A549 (cell line): ENCODE measurements at regions not wholly inside any gene's neighbourhood (a gene's known extent, or its start where the extent isn't known, plus 50 kb on each side); places are given as distances from the start of the nearest gene placed in this dataset.

Experiments
- ATAC-seq, 2 experiments: fragments of 200-7000 bp in 1 of 2; fragments of >200 bp in 1 of 2; cut with Nextera tagmentation in 1 of 2; cut with Tn5 transposase in 1 of 2; 3 replicates each; pipeline versions ENCODE4 v1.8.0 to v1.9.1; 2018 to 2020; ENCODE audit warnings: mild to moderate bottlenecking in 1 of 2, moderate library complexity in 1 of 2
- CTCF ChIA-PET: fragments of 300-600 bp; sonication (Branson Sonifier 250); formaldehyde crosslinking; extraction: SDS; loops from one replicate; lab custom pipeline; 2021; ENCODE audit warnings: antibody characterized with exemption, inconsistent platforms; lab: Yijun Ruan, JAX
- POLR2A ChIA-PET: fragments of 350-600 bp; formaldehyde crosslinking; extraction: SDS; loops from one replicate; lab custom pipeline; 2021; ENCODE audit warnings: antibody characterized with exemption, inconsistent platforms; lab: Yijun Ruan, JAX
- DNase-seq, 2 experiments: peaks; one replicate each; pipeline versions ENCODE4 v3.0.0 to v3.0.0-alpha.2; 2011 to 2016; ENCODE audit warnings: low read depth in 1 of 2, low spot score in 1 of 2
- FAIRE-seq: peaks from 2 replicates; lab custom pipeline; 2011; peaks lifted over from hg19 to GRCh38; lab: Jason Lieb, UNC
- H3K27ac ChIP-seq, 2 experiments: fragments of >200 bp; sonication (Bioruptor Twin); formaldehyde crosslinking; 3 replicates each; pipeline ENCODE4 v1.5.1; 2016 to 2017
- H3K4me1 ChIP-seq: fragments of >200 bp; sonication (Bioruptor Twin); formaldehyde crosslinking; 3 replicates; pipeline ENCODE4 v1.6.1; 2016
- H3K4me2 ChIP-seq: fragments of >200 bp; sonication (Bioruptor Twin); formaldehyde crosslinking; 3 replicates; pipeline ENCODE4 v1.6.1; 2016
- H3K4me3 ChIP-seq: fragments of >200 bp; sonication (Bioruptor Twin); formaldehyde crosslinking; 3 replicates; pipeline ENCODE4 v1.5.1; 2016
- H3K9me3 ChIP-seq: fragments of >200 bp; sonication (Bioruptor Twin); formaldehyde crosslinking; 3 replicates; pipeline ENCODE4 v1.6.1; 2016
- CBX8 ChIP-seq: fragments of 200-600 bp; sonication (generic); IDR thresholded peaks from 2 replicates; pipeline ENCODE4 v1.6.1; 2016
- CEBPB ChIP-seq, 2 experiments: fragments of >200 bp in 1 of 2; sonication (Bioruptor Twin) in 1 of 2; formaldehyde crosslinking in 1 of 2; IDR thresholded peaks; 2 replicates each; pipeline ENCODE4 v1.6.1; 2012 to 2016
- EHMT2 ChIP-seq: fragments of 200-600 bp; sonication (generic); IDR thresholded peaks from 2 replicates; pipeline ENCODE4 v1.6.1; 2016; ENCODE audit warnings: antibody characterized with exemption, low read depth, mild to moderate bottlenecking, moderate library complexity
- EP300 ChIP-seq, 2 experiments: fragments of >200 bp; sonication (Bioruptor Twin); formaldehyde crosslinking; IDR thresholded peaks; 2 replicates in 1 of 2; 3 replicates in 1 of 2; pipeline ENCODE4 v1.6.1; 2016 to 2017
- FOSL2 ChIP-seq, 2 experiments: fragments of 450-650 bp in 1 of 2; fragments of >200 bp in 1 of 2; sonication (Bioruptor Twin) in 1 of 2; formaldehyde crosslinking; IDR thresholded peaks; 2 replicates each; pipeline versions ENCODE4 v1.5.0 to v1.6.1; 2016 to 2020; ENCODE audit warnings: mild to moderate bottlenecking in 1 of 2, moderate library complexity in 1 of 2
- FOXS1 ChIP-seq: fragments of 250-450 bp; sonication (Bioruptor Pico); IDR thresholded peaks from 2 replicates; pipeline ENCODE4 v1.5.0; 2020; ENCODE audit warnings: mild to moderate bottlenecking, moderate library complexity
- GATA3 ChIP-seq: IDR thresholded peaks from 2 replicates; pipeline ENCODE4 v1.6.1; 2012; ENCODE audit warnings: borderline replicate concordance
- HDAC2 ChIP-seq: fragments of 200-600 bp; sonication (generic); IDR thresholded peaks from 2 replicates; pipeline ENCODE4 v1.6.1; 2016
- HEYL ChIP-seq: fragments of 250-450 bp; sonication (Bioruptor Pico); IDR thresholded peaks from 2 replicates; pipeline ENCODE4 v1.8.0; 2021; ENCODE audit warnings: mild to moderate bottlenecking, moderate library complexity
- HOXB13 ChIP-seq: fragments of 250-450 bp; sonication (Bioruptor Pico); IDR thresholded peaks from 2 replicates; pipeline ENCODE4 v1.5.0; 2020; ENCODE audit warnings: low read depth, mild to moderate bottlenecking, moderate library complexity
- HOXB5 ChIP-seq: fragments of 250-450 bp; sonication (Bioruptor Pico); IDR thresholded peaks from 2 replicates; pipeline ENCODE4 v1.5.0; 2020; ENCODE audit warnings: mild to moderate bottlenecking, moderate library complexity
- JUN ChIP-seq, 2 experiments: fragments of >200 bp; sonication (Bioruptor Twin); formaldehyde crosslinking; IDR thresholded peaks; 2 replicates in 1 of 2; 3 replicates in 1 of 2; pipeline ENCODE4 v1.6.1; 2016 to 2017
- JUNB ChIP-seq: fragments of >200 bp; sonication (Bioruptor Twin); formaldehyde crosslinking; IDR thresholded peaks from 2 replicates; pipeline ENCODE4 v1.6.1; 2016
- KDM1A ChIP-seq: fragments of 200-600 bp; sonication (generic); IDR thresholded peaks from 2 replicates; pipeline ENCODE4 v1.6.1; 2016; ENCODE audit warnings: low read depth, mild to moderate bottlenecking
- MAFK ChIP-seq: fragments of 450-650 bp; IDR thresholded peaks from 2 replicates; pipeline ENCODE4 v1.6.1; 2014; ENCODE audit not compliant: partially characterized antibody
- MAZ ChIP-seq: fragments of 150-350 bp; IDR thresholded peaks from 2 replicates; pipeline ENCODE4 v1.6.1; 2014; ENCODE audit warnings: antibody characterized with exemption, low read depth, low read length, borderline replicate concordance
- NPAS2 ChIP-seq: fragments of 250-450 bp; sonication (Bioruptor Pico); IDR thresholded peaks from 2 replicates; pipeline ENCODE4 v1.8.0; 2022; ENCODE audit warnings: mild to moderate bottlenecking, moderate library complexity, borderline replicate concordance
- NR3C1 ChIP-seq: fragments of >200 bp; sonication (Bioruptor Twin); formaldehyde crosslinking; IDR thresholded peaks from 3 replicates; pipeline ENCODE4 v1.6.1; 2017
- PHF8 ChIP-seq: fragments of 200-600 bp; sonication (generic); IDR thresholded peaks from 2 replicates; pipeline ENCODE4 v1.6.1; 2016; ENCODE audit warnings: low read depth, mild to moderate bottlenecking, antibody characterized with exemption, moderate library complexity, borderline replicate concordance
- POLR2A ChIP-seq: IDR thresholded peaks from 2 replicates; pipeline ENCODE4 v1.6.1; 2012; ENCODE audit warnings: mild to moderate bottlenecking, low read length
- POLR2AphosphoS2 ChIP-seq: conservative IDR thresholded peaks from 2 replicates; pipeline ENCODE4 v1.6.1; 2012; ENCODE audit warnings: low read length, improper control_type of control experiment, inconsistent platforms
- RAD21 ChIP-seq, 2 experiments: fragments of >200 bp in 1 of 2; sonication (Bioruptor Twin) in 1 of 2; formaldehyde crosslinking in 1 of 2; IDR thresholded peaks in 1 of 2; conservative IDR thresholded peaks in 1 of 2; 2 replicates in 1 of 2; 3 replicates in 1 of 2; pipeline ENCODE4 v1.6.1; 2012 to 2018; ENCODE audit warnings: inconsistent platforms in 1 of 2
- RFX5 ChIP-seq: fragments of 450-650 bp; IDR thresholded peaks from 2 replicates; pipeline ENCODE4 v1.7.1; 2014; ENCODE audit warnings: antibody characterized with exemption, mild to moderate bottlenecking, moderate library complexity
- TFCP2L1 ChIP-seq: fragments of 250-450 bp; sonication (Bioruptor Pico); IDR thresholded peaks from 2 replicates; pipeline ENCODE4 v1.5.0; 2021; ENCODE audit warnings: mild to moderate bottlenecking
- ZNF302 ChIP-seq: fragments of 250-450 bp; sonication (Bioruptor Pico); IDR thresholded peaks from 2 replicates; pipeline ENCODE4 v1.9.0; 2021; ENCODE audit warnings: inconsistent platforms, mild to moderate bottlenecking, moderate library complexity
- ZSCAN20 ChIP-seq: fragments of 250-450 bp; sonication (Bioruptor Pico); IDR thresholded peaks from 2 replicates; pipeline ENCODE4 v1.8.0; 2022; ENCODE audit warnings: mild to moderate bottlenecking, moderate library complexity
- WGBS: methylation state at CpG from one replicate; pipeline ENCODE4 v1.1.6; 2017; ENCODE audit errors: missing lambda C conversion rate; 5-methylcytosine and 5-hydroxymethylcytosine counted together
- TF ChIP-seq, protein P1 (sequence below): fragments of 450-650 bp; IDR thresholded peaks from 2 replicates; pipeline ENCODE4 v1.6.1; 2014; ENCODE audit warnings: antibody characterized with exemption
- TF ChIP-seq, protein P2 (sequence below): fragments of 250-450 bp; sonication (Bioruptor Pico); IDR thresholded peaks from 2 replicates; pipeline ENCODE4 v1.5.0; 2020; ENCODE audit warnings: low read depth, mild to moderate bottlenecking, moderate library complexity
- TF ChIP-seq, protein P3 (sequence below): fragments of >200 bp; sonication (Bioruptor Twin); formaldehyde crosslinking; IDR thresholded peaks from 3 replicates; pipeline ENCODE4 v1.5.1; 2016
- TF ChIP-seq, protein P4 (sequence below): IDR thresholded peaks from 2 replicates; pipeline ENCODE4 v1.6.1; 2012; ENCODE audit warnings: low read depth, borderline replicate concordance
- TF ChIP-seq, protein P5 (sequence below): fragments of 150-350 bp; IDR thresholded peaks from 2 replicates; pipeline ENCODE4 v1.6.1; 2014; ENCODE audit warnings: low read depth, mild to moderate bottlenecking, low read length
- TF ChIP-seq, protein P6 (sequence below): fragments of >200 bp; sonication (Bioruptor Twin); formaldehyde crosslinking; IDR thresholded peaks from 2 replicates; pipeline ENCODE4 v1.6.1; 2016
- TF ChIP-seq, protein P7 (sequence below): fragments of 250-450 bp; sonication (Bioruptor Pico); IDR thresholded peaks from 2 replicates; pipeline ENCODE4 v1.5.0; 2021; ENCODE audit warnings: mild to moderate bottlenecking, moderate library complexity, borderline replicate concordance
- TF ChIP-seq, protein P8 (sequence below): IDR thresholded peaks from 2 replicates; pipeline ENCODE4 v1.6.1; 2012

DNA sequence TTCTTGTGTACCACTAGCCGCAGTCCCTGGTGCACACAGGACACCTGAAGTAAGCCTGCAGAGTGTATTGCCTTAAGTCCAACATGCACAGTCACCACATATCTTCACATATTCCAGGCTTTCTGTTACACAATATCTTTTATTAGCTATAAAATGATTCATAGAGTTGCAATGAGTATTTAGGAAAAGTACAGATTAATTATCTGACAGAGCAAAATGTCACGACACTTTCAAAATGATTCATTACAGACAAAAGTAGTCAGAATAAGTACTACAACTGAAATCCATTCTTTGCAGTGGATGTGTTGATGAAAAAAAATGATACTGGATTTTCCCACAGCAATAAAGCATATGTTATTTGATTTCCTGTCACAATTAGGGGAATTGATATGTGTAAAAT, 199.5 kb upstream of the ASCC3 start:
- no peak for TF ChIP-seq TFCP2L1 (CRISPR knock-in tag)
- no peak for TF ChIP-seq POLR2A
- TF ChIP-seq HEYL (CRISPR knock-in tag) = no peak
- 0 out of 2 replicates have a peak, but pooled peaks have one; percentile 46 for TF ChIP-seq FOSL2 (IDR thresholded peaks at IDR 0.05)
- peak; percentile 89 for TF ChIP-seq FOSL2 (CRISPR knock-in tag; IDR thresholded peaks at IDR 0.05)
- TF ChIP-seq EHMT2 = no peak
- TF ChIP-seq ZSCAN20 = no peak
- peak; percentile 73 for TF ChIP-seq JUNB
- TF ChIP-seq, protein P1, sequence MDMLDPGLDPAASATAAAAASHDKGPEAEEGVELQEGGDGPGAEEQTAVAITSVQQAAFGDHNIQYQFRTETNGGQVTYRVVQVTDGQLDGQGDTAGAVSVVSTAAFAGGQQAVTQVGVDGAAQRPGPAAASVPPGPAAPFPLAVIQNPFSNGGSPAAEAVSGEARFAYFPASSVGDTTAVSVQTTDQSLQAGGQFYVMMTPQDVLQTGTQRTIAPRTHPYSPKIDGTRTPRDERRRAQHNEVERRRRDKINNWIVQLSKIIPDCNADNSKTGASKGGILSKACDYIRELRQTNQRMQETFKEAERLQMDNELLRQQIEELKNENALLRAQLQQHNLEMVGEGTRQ = no peak
- TF ChIP-seq, protein P2, sequence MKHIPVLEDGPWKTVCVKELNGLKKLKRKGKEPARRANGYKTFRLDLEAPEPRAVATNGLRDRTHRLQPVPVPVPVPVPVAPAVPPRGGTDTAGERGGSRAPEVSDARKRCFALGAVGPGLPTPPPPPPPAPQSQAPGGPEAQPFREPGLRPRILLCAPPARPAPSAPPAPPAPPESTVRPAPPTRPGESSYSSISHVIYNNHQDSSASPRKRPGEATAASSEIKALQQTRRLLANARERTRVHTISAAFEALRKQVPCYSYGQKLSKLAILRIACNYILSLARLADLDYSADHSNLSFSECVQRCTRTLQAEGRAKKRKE (CRISPR knock-in tag) = no peak
- TF ChIP-seq POLR2AphosphoS2 = no peak
- TF ChIP-seq PHF8 = no peak
- TF ChIP-seq, protein P3, sequence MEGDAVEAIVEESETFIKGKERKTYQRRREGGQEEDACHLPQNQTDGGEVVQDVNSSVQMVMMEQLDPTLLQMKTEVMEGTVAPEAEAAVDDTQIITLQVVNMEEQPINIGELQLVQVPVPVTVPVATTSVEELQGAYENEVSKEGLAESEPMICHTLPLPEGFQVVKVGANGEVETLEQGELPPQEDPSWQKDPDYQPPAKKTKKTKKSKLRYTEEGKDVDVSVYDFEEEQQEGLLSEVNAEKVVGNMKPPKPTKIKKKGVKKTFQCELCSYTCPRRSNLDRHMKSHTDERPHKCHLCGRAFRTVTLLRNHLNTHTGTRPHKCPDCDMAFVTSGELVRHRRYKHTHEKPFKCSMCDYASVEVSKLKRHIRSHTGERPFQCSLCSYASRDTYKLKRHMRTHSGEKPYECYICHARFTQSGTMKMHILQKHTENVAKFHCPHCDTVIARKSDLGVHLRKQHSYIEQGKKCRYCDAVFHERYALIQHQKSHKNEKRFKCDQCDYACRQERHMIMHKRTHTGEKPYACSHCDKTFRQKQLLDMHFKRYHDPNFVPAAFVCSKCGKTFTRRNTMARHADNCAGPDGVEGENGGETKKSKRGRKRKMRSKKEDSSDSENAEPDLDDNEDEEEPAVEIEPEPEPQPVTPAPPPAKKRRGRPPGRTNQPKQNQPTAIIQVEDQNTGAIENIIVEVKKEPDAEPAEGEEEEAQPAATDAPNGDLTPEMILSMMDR = no peak
- TF ChIP-seq CBX8 = no peak
- TF ChIP-seq ZNF302 (CRISPR knock-in tag) = no peak
- TF ChIP-seq NR3C1 = no peak
- TF ChIP-seq, protein P4, sequence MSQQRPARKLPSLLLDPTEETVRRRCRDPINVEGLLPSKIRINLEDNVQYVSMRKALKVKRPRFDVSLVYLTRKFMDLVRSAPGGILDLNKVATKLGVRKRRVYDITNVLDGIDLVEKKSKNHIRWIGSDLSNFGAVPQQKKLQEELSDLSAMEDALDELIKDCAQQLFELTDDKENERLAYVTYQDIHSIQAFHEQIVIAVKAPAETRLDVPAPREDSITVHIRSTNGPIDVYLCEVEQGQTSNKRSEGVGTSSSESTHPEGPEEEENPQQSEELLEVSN = no peak
- peak; percentile 50 to 89; a peak in 3 of 4 replicates for TF ChIP-seq CEBPB (IDR thresholded peaks at IDR 0.05)
- TF ChIP-seq MAZ = no peak
- no peak; a peak in 1 of 5 replicates for TF ChIP-seq RAD21 (conservative IDR thresholded peaks at IDR 0.05 in 1 of 2, IDR thresholded peaks at IDR 0.05 in 1 of 2)
- peak; percentile 54 for TF ChIP-seq MAFK
- peak; percentile 71 for TF ChIP-seq GATA3
- TF ChIP-seq, protein P5, sequence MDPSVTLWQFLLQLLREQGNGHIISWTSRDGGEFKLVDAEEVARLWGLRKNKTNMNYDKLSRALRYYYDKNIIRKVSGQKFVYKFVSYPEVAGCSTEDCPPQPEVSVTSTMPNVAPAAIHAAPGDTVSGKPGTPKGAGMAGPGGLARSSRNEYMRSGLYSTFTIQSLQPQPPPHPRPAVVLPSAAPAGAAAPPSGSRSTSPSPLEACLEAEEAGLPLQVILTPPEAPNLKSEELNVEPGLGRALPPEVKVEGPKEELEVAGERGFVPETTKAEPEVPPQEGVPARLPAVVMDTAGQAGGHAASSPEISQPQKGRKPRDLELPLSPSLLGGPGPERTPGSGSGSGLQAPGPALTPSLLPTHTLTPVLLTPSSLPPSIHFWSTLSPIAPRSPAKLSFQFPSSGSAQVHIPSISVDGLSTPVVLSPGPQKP = no peak
- TF ChIP-seq, protein P6, sequence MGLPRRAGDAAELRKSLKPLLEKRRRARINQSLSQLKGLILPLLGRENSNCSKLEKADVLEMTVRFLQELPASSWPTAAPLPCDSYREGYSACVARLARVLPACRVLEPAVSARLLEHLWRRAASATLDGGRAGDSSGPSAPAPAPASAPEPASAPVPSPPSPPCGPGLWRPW = no peak
- 0 out of 2 replicates have a peak, but pooled peaks have one; percentile 55 for TF ChIP-seq HOXB5 (CRISPR knock-in tag)
- TF ChIP-seq RFX5 = no peak
- TF ChIP-seq EP300 (IDR thresholded peaks at IDR 0.05) = peak; percentile 38 to 43; a peak in 2 of 5 replicates
- TF ChIP-seq, protein P7, sequence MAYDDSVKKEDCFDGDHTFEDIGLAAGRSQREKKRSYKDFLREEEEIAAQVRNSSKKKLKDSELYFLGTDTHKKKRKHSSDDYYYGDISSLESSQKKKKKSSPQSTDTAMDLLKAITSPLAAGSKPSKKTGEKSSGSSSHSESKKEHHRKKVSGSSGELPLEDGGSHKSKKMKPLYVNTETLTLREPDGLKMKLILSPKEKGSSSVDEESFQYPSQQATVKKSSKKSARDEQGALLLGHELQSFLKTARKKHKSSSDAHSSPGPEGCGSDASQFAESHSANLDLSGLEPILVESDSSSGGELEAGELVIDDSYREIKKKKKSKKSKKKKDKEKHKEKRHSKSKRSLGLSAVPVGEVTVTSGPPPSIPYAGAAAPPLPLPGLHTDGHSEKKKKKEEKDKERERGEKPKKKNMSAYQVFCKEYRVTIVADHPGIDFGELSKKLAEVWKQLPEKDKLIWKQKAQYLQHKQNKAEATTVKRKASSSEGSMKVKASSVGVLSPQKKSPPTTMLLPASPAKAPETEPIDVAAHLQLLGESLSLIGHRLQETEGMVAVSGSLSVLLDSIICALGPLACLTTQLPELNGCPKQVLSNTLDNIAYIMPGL = no peak
- TF ChIP-seq KDM1A = no peak
- no peak for TF ChIP-seq HDAC2
- TF ChIP-seq JUN (IDR thresholded peaks at IDR 0.05) = no peak
- TF ChIP-seq, protein P8, sequence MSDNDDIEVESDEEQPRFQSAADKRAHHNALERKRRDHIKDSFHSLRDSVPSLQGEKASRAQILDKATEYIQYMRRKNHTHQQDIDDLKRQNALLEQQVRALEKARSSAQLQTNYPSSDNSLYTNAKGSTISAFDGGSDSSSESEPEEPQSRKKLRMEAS = peak; percentile 14; the same call in 1 of the 2 replicates
- TF ChIP-seq NPAS2 = no peak
- no peak for TF ChIP-seq FOXS1 (CRISPR knock-in tag)
- TF ChIP-seq HOXB13 (CRISPR knock-in tag) = no peak
- ATAC-seq (peak; percentile 75 to 83; a peak in 4 of 6 replicates), FAIRE-seq (no peak), DNase-seq (peak; percentile 4 to 69)
- Histone ChIP-seq H3K4me2 (peak overlapping the region; percentile 43), H3K9me3 (no peaks in the 10 kb centered on the region), H3K4me1 (peaks cover 44% of the 10 kb centered on the region), H3K4me3 (no peak overlapping the region), H3K27ac (peak overlapping the region; percentile 68 to 69)
- ChIA-PET CTCF (no interaction called here), POLR2A (no interaction called here)
- WGBS = 10% methylated on average over 2 of the region's 2 CpGs
